Smooth muscle cell (in vitro differentiated cells): ENCODE measurements at regions not wholly inside any gene's neighbourhood (a gene's known extent, or its start where the extent isn't known, plus 50 kb on each side); places are given as distances from the start of the nearest gene placed in this dataset.

Experiments used
- DNase-seq: peaks from one replicate; lab custom pipeline; 2025; ENCODE audit not compliant: unreplicated experiment; lab: John Stamatoyannopoulos, UW
- H2AFZ ChIP-seq: fragments of 200-600 bp; sonication (generic); 2 replicates; pipeline ENCODE4 v1.6.0; 2016; ENCODE audit warnings: antibody characterized with exemption, low read depth, mild to moderate bottlenecking
- H3F3A ChIP-seq: fragments of 200-600 bp; sonication (generic); 2 replicates; pipeline ENCODE4 v1.6.0; 2017; ENCODE audit warnings: antibody characterized with exemption, low read depth
- H3K27ac ChIP-seq: fragments of 200-600 bp; sonication (generic); 2 replicates; pipeline ENCODE4 v1.5.1; 2016; ENCODE audit warnings: low read depth, mild to moderate bottlenecking
- H3K27me3 ChIP-seq: fragments of 200-600 bp; sonication (generic); 2 replicates; pipeline ENCODE4 v1.6.1; 2016; ENCODE audit warnings: low read depth, mild to moderate bottlenecking
- H3K36me3 ChIP-seq: fragments of 200-600 bp; sonication (generic); 2 replicates; pipeline ENCODE4 v1.5.1; 2016; ENCODE audit warnings: low read depth
- H3K4me1 ChIP-seq: fragments of 200-600 bp; sonication (generic); 2 replicates; pipeline ENCODE4 v1.5.1; 2016; ENCODE audit warnings: low read depth
- H3K4me2 ChIP-seq: fragments of 200-600 bp; sonication (generic); 2 replicates; pipeline ENCODE4 v1.6.0; 2016; ENCODE audit warnings: mild to moderate bottlenecking
- H3K4me3 ChIP-seq: fragments of 200-600 bp; sonication (generic); 2 replicates; pipeline ENCODE4 v1.5.1; 2016; ENCODE audit warnings: mild to moderate bottlenecking
- H3K79me2 ChIP-seq: fragments of 200-600 bp; sonication (generic); 2 replicates; pipeline ENCODE4 v1.6.0; 2016; ENCODE audit warnings: low read depth, mild to moderate bottlenecking
- H3K9ac ChIP-seq: fragments of 200-600 bp; sonication (generic); 2 replicates; pipeline ENCODE4 v1.6.0; 2016; ENCODE audit warnings: low read depth
- H3K9me3 ChIP-seq: fragments of 200-600 bp; sonication (generic); replicated peaks from 2 replicates; pipeline ENCODE4 v1.5.1; 2016; ENCODE audit warnings: low read depth
- H4K20me1 ChIP-seq: fragments of 200-600 bp; sonication (generic); 2 replicates; pipeline ENCODE4 v1.6.0; 2016; ENCODE audit warnings: low read depth
- CTCF ChIP-seq: fragments of 200-600 bp; sonication (generic); IDR thresholded peaks from 2 replicates; pipeline ENCODE4 v1.5.1; 2017; ENCODE audit warnings: borderline replicate concordance, mild to moderate bottlenecking, antibody characterized with exemption; ENCODE audit not compliant: insufficient read depth, poor library complexity, severe bottlenecking
- WGBS: methylation state at CpG from one replicate; pipeline ENCODE4 v1.1.7; 2016; ENCODE audit warnings: low lambda C conversion rate; 5-methylcytosine and 5-hydroxymethylcytosine counted together

- no peaks in the 10 kb centered on the region for H3K4me1 ChIP-seq
- no peaks in the 10 kb centered on the region for H3K9me3 ChIP-seq
- H3K4me2 ChIP-seq, result no peak overlapping the region
- H3K27ac ChIP-seq, result no peak overlapping the region
- WGBS, result 91% methylated on average over 2 of the region's 2 CpGs
- H3K27me3 ChIP-seq, result no peaks in the 10 kb centered on the region
- TF ChIP-seq CTCF, result no peak
- H3K79me2 ChIP-seq, result no peaks in the 10 kb centered on the region
- H2AFZ ChIP-seq, result no peak overlapping the region
- no peaks in the 10 kb centered on the region for H3F3A ChIP-seq
- H3K4me3 ChIP-seq, result no peak overlapping the region
- no peaks in the 10 kb centered on the region for H4K20me1 ChIP-seq
- no peak overlapping the region for H3K9ac ChIP-seq
- no peak for DNase-seq
- no peaks in the 10 kb centered on the region for H3K36me3 ChIP-seq
These were observed 392.8 kb downstream of the JRKL start for GRCh38 chr11:96782632-96783031.

GRCh38 chr11:96783311-96783710 is 393.5 kb downstream of the JRKL start:
- H3K9ac ChIP-seq, result no peak overlapping the region
- whole genome bisulfite sequencing, result 93% methylated on average over 3 of the region's 3 CpGs
- H3K36me3 ChIP-seq, result no peaks in the 10 kb centered on the region
- DNase-seq, result no peak
- no peaks in the 10 kb centered on the region for H3K27me3 ChIP-seq
- H3K4me2 ChIP-seq, result no peak overlapping the region
- TF ChIP-seq CTCF, result no peak
- no peak overlapping the region for H3K4me3 ChIP-seq
- H2AFZ ChIP-seq, result no peak overlapping the region
- H3K27ac ChIP-seq, result no peak overlapping the region
- no peaks in the 10 kb centered on the region for H3K79me2 ChIP-seq
- H3F3A ChIP-seq, result no peaks in the 10 kb centered on the region
- H3K4me1 ChIP-seq, result no peaks in the 10 kb centered on the region
- H3K9me3 ChIP-seq, result no peaks in the 10 kb centered on the region
- H4K20me1 ChIP-seq, result no peaks in the 10 kb centered on the region

- 89% methylated on average over 4 of the region's 4 CpGs for WGBS
- no peaks in the 10 kb centered on the region for H3F3A ChIP-seq
- no peaks in the 10 kb centered on the region for H3K79me2 ChIP-seq
- H3K27ac ChIP-seq, result no peak overlapping the region
- no peaks in the 10 kb centered on the region for H3K36me3 ChIP-seq
- no peak for DNase-seq
- no peaks in the 10 kb centered on the region for H3K27me3 ChIP-seq
- H2AFZ ChIP-seq, result no peak overlapping the region
- no peaks in the 10 kb centered on the region for H4K20me1 ChIP-seq
- H3K4me1 ChIP-seq, result no peaks in the 10 kb centered on the region
- TF ChIP-seq CTCF, result no peak
- no peak overlapping the region for H3K9ac ChIP-seq
- no peak overlapping the region for H3K4me2 ChIP-seq
- no peaks in the 10 kb centered on the region for H3K9me3 ChIP-seq
- H3K4me3 ChIP-seq, result no peak overlapping the region
These were observed 395.3 kb downstream of the JRKL start for GRCh38 chr11:96785073-96785472.

- Histone ChIP-seq H4K20me1 (no peaks in the 10 kb centered on the region), H3K27me3 (no peaks in the 10 kb centered on the region), H3K9me3 (no peaks in the 10 kb centered on the region), H3F3A (no peaks in the 10 kb centered on the region), H3K9ac (no peak overlapping the region), H3K36me3 (no peaks in the 10 kb centered on the region), H3K4me2 (no peak overlapping the region), H3K79me2 (no peaks in the 10 kb centered on the region), H3K4me1 (no peaks in the 10 kb centered on the region), H2AFZ (no peak overlapping the region), H3K27ac (no peak overlapping the region), H3K4me3 (no peak overlapping the region)
- DNase-seq, result no peak
- 81% methylated on average over 2 of the region's 2 CpGs for WGBS
- no peak for TF ChIP-seq CTCF
These were observed 404.3 kb downstream of the JRKL start for GRCh38 chr11:96794152-96794551.
